ENCODE measurements at regions not wholly inside any gene's neighbourhood (a gene's known extent, or its start where the extent isn't known, plus 50 kb on each side); places are given as distances from the start of the nearest gene placed in this dataset.
"Not testable (repeated sequence)": the region's sequence is repeated elsewhere in the genome, so short reads cannot be mapped to it uniquely, and the experiment has no call there.

DNA sequence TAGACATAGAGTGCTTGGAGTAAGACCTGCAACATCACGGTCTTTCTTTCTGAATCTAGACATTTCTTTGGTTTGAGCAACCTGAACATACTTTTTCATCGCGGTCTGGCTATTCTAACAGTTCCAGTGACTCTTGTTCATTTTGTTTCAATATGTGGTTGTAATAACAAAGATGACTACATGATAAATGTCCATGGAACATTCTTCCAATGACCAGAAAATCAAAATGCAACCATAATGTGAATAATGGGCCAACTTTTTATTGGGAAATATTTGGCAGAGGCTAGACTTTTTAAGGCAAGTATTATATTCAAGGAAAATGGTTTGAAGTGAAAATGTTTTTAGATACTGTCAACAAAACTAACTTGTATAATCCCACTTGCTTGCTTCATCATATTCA is 282.5 kb downstream of the INHBA start:
- DNase-seq, result no peak

DNA sequence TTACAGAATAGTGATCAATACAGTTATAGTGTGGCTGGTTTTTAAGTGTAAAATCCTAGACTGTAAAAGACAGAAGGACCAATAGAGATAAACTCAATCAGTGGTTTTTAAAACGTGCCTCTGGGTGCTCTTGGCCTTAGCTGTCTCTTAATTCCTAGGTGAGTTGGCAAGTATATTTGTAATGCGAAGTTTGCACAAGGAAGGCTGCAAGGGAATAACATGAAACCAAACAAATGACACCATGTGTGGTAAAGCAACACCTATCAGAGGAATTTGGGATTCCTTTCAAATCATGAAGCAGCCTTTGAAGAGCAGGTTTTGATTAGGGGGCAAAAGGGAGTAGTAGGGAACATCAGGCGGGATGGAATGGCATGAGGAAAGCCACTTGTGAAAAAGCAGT is 284.6 kb downstream of the INHBA start:
- DNase-seq, result no peak

DNA sequence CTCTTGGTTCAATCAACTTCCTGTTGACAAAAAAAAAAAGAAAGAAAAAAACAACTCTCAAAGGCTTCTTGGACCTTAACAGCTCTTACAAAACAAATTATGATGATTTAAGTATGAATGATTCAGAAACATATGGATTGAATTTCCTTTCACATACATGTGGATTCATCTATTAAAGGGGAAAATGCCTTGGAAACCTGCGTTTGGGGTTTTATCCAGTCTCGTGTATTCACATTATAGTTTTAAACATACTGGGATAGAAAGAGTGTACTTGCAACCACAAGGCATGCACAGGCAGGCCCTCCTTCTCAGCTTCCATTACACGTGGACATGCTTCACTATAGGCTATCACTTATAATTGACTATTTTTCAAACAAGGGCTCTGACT is 286.7 kb downstream of the INHBA start:
- DNase-seq, result no peak

DNA sequence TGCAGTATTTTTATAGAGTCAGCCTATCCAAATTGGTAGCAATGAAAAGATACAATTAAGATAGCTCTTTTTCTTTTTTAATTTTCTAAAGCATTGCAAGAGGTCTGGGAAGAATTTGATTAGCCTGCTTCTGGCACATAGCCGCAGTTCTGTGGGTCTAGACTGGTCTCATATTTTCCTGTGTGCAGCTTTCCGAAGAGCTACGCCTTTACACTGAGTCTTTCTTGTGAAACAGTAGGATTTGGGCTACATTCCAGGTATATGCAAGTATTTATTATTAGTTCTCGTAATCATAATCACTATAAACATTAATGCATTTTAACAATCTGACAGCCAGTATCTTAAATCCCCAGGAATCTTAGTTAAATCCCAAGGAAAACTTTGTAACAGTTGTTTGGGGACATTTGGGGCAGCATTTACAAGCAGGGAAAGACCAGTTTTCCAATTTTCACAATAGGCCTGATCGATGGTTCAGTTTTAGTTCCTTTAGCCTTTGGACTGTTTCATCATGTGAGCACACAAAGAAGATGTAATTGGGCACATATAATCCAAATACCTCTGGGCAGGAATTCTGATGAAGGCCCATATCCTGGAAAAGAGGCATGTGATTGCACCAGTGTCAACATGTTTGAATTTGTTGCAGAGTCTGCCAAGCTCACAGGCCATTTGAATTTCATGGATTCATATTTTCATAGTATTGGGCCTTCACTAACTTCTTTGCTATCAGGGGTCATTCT is 287.3 kb downstream of the INHBA start:
- DNase-seq, result no peak

DNA sequence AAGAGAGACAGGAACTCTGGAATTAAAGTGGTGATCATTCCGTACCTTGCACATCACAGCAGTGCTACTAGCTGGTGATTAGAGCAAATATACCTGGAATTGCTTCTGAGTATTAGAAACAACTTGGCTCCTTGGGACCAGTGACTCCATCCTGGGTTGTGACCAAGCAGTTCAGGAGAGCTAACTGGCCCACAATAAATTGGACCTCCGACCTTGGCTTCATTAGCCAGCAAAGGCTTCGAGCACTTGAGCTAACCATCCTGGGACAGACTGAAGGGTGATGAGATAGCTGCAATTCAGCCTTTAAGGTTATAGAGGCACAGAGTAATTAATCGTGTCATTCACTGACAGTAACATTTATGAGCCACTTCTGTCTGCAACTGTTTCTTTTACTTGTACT is 287.8 kb downstream of the INHBA start:
- no peak for DNase-seq

DNA sequence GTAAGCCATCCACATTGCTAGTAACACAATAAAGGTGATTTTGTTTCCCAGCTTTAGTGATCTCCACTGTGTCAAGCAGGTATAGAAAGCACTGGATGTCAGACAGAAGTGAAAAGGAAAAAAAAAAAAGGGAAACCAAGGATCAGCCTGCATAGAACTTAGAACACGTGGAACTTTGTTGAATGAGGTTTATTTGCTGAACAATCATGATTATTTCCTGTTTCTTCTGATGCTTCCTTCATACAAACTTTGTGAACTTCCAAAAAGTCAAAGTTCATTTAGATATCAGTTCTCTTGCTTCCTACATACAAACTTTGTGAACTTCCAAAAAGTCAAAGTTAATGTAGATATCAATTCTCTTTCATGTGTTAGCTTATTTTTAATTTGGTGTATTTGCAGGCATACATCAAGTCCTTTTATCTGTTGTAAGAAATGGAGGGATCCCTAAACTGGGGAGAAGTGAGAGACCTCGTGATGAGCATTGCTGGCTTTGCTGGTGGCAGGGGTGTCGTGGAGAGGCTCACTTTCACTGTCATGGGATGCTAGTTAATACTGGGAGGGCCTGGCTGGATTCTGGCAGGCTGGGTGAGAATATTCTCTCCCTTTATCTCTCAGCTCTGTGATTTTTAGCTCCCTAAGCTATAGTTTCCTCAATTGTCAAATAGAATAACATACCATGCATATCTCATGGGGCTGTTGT is 298.4 kb downstream of the INHBA start:
- no peak for DNase-seq

DNA sequence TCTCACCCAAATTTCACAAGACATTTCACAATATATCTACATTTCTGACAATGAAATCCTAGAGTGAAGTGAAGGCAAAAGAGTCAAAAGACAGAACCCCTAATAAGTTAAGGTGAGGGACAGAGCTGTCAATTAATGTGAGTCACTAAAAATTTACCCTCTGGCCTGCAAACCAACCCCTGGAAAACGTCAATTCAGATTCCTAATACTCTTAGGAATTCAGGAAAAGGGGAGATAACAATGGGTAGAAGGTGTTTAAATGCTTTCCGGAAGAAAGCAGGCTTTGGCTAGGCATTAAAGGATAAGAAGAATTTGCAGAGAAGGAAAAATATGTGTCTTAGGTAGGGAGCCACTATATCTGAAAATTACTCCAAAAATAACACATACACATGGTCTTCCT is 299.6 kb downstream of the INHBA start:
- DNase-seq, result no peak

DNA sequence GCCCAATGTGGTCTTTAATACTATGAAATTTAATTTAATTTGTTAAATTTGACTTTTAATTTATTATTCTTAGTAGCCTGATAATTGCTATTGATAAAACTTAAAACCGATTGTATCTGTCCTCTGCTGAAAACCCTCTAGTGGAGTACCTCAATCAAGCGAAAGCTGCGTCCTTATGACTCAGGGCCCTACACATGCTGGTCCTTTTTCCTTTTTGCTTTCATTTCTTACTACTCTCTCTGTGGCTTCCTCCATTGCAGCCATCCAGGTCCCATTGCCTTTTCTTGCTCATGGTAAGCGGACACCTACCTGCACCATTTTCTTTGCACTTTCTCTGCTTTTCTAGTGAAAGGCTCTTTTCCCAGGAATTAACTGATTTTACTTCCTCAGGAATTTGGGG is 301.1 kb downstream of the INHBA start:
- DNase-seq, result no peak

DNA sequence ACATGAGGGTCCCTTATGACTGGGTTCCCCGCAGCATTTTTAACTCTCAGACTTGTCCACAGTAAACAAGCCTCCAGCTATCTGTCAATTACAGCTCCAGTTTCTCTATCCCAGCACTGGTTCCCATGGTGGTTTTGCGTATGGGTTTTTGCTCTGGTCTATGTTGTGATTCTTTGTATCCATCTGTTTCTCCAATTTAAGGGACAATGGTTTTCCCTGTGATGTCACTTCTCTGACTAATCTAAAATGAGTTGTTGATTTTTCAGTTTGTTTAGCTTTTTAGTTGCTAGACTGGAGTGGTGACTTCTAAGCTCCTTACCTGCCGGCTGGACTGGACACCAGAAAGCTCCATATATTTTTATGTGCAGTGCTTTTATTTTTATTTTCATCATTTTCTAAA is 303.7 kb downstream of the INHBA start:
- no peak for DNase-seq

DNA sequence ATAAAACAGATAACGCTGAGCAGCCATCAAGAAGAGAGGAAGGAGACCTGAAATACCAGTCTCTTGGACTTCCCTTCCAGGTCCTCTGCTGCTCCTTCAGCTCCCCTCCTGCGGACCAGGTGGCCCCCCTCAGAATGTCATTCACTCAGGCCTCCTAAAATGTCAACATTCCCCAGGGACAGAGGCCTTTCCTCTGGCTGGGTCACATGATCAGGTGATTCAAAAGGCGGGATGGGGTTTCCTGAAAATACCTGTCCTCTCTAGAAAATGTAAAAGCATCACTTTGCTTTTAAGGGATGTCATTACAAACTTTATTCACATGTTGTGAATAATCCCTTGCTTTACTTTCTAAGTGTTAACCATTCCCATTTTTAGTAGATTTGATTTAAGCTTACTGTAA is 311.1 kb downstream of the INHBA start:
- DNase-seq, result no peak

DNA sequence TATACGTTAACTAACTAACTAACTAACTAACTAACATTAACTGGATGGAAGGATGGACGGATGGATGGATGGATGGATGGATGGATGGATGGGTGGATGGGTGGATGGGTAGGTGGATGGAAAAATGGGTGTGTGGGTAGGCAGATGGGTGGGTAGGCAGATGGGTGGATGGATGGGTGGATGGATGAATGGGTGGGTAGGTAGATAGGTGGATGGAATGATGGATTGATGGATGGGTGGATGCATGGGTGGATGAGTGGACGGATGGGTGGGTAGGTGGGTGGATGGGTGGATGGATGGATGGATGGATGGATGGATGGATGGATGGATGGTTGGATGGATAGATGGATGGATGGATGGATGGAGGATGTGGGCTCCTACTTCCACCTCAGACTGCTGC is 314.0 kb downstream of the INHBA start:
- not testable (repeated sequence) for DNase-seq

DNA sequence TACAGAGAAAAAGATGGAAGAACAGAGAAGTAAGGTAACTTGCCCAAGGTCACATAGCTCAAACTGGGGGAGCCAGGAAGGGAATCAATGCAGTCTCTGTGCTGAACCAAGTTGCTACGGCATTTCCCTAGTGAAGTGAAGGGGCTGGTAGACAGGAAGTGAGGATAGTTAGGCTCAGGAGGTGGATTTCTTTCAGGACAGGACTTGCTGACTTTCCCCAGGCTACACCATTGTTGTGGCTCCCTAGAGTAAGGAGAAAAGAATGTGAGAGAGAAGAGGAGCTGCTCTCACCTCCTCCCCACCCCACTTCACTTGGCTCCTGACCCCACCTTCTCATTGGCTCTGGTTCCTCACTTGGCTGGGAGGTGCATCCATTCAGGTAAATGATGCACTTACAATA is 316.9 kb downstream of the INHBA start:
- no peak for DNase-seq

DNA sequence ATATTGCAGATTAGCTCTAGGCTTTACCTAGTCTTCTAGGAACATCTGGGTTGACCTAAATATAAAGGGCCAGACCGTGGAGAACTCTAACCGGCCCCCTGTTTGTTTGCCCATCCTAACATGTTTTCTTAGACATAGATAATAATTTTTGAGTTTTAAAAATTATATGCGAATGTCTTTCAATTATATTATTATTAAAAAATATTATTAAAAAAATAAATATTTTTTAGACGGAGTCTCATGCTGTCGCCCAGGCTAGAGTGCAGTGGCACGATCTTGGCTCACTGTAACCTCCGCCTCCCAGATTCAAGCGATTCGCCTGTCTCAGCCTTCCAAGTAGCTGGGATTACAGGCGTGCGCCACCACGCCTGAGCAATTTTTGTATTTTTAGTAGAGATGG is 318.5 kb downstream of the INHBA start:
- no peak for DNase-seq

DNA sequence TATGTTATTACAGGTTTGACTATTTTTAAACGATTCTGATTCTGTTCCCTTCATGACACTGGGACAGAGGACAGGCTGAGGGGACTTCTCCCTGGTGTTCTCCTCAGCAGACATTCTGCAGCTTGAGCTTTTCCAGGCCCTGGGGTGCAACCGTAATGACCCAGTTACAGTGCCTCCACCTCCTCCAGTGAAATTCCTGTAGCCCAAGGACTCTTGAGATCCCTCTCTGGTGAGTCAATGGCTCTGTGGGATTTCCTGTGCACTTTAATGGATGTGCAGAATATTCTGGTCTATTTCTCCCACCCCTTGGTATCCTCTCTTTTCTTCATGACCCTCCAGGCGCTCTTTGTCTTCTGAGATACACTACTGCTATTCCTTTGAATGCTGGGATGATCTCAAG is 319.3 kb downstream of the INHBA start:
- no peak for DNase-seq

DNA sequence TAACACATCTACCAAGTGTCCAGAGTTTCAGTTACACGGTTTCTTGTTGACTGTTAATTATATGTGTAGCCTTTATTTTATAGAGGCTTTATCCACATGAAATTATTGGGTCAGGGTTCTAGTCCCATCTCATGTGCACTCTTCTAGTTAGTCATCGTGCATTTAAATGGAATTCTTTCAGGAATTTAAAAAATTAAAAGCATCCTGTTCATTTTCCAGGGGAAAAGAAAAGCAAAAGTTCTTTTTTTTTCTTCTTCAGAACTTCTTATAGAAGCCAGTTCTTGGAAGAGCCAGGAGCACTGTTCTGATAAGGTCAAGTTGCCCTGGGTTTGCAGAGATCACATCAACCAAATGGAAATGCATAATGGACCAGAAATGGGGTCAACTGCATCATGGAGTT is 324.7 kb downstream of the INHBA start:
- no peak for DNase-seq

DNA sequence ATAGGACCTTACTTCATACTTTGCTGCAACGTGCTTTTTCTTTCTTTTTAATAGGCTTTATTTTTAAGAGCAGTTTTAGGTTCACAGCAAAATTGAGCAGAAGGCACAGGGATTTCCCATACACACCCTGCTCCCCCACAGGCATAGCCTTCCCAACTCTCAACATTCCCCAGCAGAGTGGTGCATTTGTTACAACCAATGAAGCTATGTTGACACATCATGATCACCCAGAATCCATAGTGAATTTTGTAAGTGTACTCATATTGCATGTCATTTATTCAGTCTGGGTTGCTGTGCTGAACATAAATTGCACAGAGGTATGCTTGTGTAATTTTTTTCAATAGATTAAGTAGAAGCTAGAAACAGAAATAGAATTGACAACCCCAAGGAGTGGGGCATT is 327.3 kb downstream of the INHBA start:
- no peak for DNase-seq

DNA sequence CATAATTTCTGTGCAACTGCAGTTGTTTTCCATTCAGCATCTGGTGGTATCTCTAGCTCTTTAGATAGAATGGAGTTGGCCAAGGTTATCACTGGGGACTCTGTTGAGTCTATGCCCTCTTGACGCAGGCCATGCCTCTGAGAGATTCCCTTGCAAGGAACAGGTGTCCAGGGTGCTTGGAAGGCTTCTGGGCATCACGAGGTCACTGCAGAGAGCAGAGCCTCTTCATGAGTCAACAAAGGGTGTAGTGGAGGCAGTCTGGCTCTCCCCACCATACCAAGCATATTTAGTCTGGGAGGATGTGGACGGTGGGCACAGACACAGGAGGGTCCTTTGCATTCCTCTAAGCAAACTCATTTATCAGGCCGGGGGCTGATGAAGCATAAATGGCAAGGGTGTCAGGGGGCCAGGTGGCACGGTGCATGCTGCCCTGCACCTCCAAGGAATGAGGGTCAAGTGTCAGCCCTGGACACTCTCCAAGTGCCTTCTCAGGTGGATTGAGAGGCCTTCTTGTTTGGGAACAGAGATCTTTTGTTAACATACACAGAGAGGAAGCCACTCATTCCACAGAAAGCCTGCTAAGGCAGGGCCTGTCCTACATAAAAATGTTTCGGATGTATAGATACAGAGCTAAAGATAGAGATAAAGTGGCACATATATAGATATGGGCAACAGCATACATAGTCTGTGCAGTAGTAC is 328.6 kb downstream of the INHBA start:
- DNase-seq, result no peak

DNA sequence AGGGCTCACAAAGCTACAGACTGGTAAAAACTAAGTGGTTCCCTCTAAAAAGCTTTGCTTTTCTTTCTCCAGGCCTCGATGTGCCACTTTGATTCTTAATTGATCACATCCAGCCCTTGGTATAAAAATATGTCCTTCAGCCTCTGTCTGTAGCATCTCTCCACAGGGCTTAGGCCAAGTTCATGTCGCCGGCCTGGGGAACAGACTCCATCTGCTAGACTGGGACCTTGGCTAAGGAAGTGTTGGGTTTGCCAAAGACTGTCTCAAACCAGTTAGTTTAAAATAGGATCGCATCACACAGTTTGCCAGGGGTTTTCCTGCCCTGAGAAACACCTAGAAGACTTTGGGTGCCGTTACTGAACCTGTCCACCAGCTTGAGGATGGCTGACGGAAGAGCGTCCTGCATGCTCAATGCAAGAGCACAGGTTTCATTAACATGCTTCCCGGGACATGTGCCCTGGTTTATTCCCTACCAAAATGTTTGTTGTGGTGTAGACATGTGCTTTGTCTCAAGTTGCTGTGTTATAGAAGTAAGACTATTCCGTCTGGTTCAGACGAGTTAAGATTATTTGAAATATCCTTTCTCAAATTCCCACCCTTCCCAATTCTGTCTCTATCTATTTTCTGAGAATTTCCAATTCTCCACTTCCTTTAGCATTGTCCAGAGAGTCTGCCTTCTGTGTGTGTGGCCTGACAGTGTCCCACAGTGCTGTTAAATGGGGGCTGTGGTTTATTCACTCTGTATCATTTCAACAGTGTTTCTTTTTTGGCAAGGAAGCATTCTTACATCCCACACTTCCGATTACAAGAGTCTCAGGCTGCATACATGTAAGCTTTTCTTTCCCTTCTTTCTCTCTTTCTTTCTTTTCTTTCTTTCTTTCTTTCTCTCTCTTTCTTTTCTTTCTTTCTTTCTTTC is 334.7 kb downstream of the INHBA start:
- DNase-seq, result no peak

DNA sequence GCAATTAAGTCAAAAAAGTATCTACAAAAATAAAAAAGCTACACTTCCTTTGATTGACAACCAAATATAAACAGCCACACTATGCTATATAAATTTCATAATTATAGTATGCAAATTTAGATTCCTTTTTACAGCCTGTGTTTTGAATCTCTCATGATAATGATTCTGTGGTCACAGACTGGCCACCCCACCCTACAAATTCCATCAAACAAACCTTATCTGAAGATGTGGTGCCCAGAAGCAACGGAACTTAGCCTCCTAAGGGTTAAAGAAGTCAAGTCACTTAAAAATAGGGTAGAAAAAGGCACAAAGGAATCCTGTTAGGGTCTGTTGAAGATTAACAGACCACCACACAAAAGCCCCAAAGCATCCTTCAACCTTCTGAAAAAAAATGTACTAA is 351.8 kb downstream of the INHBA start:
- DNase-seq, result no peak

DNA sequence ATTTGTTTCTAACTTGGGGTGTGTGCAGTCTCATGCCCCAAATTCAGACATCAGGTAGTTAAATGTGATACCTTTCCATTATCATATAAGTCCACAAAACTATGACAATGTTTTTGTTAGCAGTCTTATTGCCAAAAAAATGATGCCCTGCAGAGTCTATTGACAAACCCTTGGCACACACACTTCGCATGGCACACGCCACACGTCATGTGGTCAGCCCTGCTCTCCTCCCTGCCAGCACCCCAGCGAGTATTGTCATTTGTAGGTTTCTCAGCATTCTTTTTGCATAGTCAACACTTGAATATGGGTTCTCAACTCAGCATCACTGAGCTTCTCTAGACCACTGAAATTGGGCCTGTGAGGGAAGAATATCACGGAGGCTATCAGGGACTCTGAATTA is 356.0 kb downstream of the INHBA start:
- no peak for DNase-seq

DNA sequence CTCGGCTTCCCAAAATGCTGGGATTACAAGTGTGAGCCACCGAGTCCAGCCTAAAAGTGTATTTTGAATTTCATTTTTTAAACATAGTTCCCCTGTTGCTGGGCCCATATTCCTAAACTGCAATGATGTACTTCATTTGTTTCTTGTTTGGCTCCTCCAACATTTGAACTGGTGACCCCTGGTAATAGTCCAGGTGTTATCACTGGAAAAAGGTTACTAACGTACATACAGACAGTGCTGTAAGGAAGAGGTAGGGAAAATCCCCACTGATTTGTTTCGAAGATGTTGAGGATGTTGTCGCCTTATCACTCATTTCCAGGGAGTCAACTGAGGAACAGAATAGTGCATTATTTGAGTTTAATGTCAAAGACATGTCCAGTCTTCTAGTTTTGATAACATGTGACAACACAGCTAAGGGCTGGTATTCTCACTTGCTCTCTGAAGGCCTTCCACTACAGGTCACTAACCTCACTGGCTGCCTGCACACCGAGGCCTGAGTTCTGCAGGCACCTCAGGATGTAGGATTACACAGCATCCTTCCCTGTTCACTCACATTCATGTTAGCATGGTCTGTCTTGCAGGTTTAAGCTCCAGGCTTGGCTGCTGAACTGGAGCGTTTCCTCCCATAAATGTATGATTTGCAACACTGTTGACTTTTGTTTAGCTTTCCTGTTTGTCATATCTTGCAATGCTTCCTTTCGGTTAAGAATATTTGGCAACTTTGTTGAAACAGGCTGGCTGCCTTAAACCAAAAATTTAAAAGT is 362.8 kb downstream of the INHBA start:
- DNase-seq, result no peak

DNA sequence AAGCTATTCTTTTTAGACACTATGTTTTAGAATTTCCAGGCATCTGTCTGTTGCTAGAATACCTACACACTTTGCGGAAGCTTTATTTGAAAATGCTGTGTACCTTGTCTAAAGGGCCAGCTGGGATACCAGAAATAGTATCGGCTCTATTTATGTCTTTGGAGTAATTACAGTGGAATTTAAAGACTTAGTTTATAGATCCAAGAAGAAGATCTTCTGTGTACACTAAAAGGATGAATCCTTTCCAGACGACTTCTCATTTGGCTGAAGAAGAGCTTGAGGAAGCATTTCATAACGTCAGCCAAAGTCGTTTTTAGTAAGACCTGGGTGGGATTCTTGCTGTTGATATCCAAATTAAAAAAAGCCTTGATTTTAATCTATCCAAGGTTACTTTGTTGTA is 365.9 kb downstream of the INHBA start:
- DNase-seq, result no peak

Data from inflammatory macrophage treated with lipopolysaccharide for 4 hours (primary cell).